SK-N-SH treated with all-trans-retinoic acid at 6 μM for 48 hours (cell line): ENCODE measurements at regions not wholly inside any gene's neighbourhood (a gene's known extent, or its start where the extent isn't known, plus 50 kb on each side); places are given as distances from the start of the nearest gene placed in this dataset.

Experiments
- ATAC-seq: fragments of 200-7000 bp; cut with Tn5 transposase; 3 replicates; pipeline ENCODE4 v1.9.1; 2020; ENCODE audit warnings: mild to moderate bottlenecking, moderate library complexity
- ARNTL ChIP-seq: fragments of 450-650 bp; formaldehyde crosslinking; IDR thresholded peaks from 2 replicates; pipeline ENCODE4 v1.5.0; 2020; ENCODE audit warnings: low read depth, mild to moderate bottlenecking, moderate library complexity, borderline replicate concordance
- BACH2 ChIP-seq: fragments of 250-450 bp; sonication (Bioruptor Pico); IDR thresholded peaks from 2 replicates; pipeline ENCODE4 v1.9.0; 2021; ENCODE audit warnings: mild to moderate bottlenecking, borderline replicate concordance
- CSDC2 ChIP-seq: fragments of 250-450 bp; sonication (Bioruptor Pico); IDR thresholded peaks from 2 replicates; pipeline ENCODE4 v1.5.0; 2020; ENCODE audit warnings: mild to moderate bottlenecking, moderate library complexity
- ESRRG ChIP-seq: fragments of 250-450 bp; sonication (Bioruptor Pico); IDR thresholded peaks from 2 replicates; pipeline ENCODE4 v1.6.1; 2021; ENCODE audit warnings: mild to moderate bottlenecking
- GLIS3 ChIP-seq: fragments of 250-450 bp; sonication (Bioruptor Pico); IDR thresholded peaks from 2 replicates; pipeline ENCODE4 v1.5.0; 2020; ENCODE audit warnings: mild to moderate bottlenecking, moderate library complexity
- ISL1 ChIP-seq: fragments of 250-450 bp; sonication (Bioruptor Pico); IDR thresholded peaks from 2 replicates; pipeline ENCODE4 v2.1.2; 2022; ENCODE audit warnings: mild to moderate bottlenecking, moderate library complexity
- OSR1 ChIP-seq: fragments of 250-450 bp; sonication (Bioruptor Pico); IDR thresholded peaks from 2 replicates; pipeline ENCODE4 v1.8.0; 2022; ENCODE audit warnings: moderate library complexity, mild to moderate bottlenecking, inconsistent platforms
- PPARA ChIP-seq: fragments of 250-450 bp; sonication (Bioruptor Pico); IDR thresholded peaks from 2 replicates; pipeline ENCODE4 v1.5.0; 2020; ENCODE audit warnings: mild to moderate bottlenecking, borderline replicate concordance
- RARB ChIP-seq: fragments of 250-450 bp; sonication (Bioruptor Pico); IDR thresholded peaks from 2 replicates; pipeline ENCODE4 v1.8.0; 2021; ENCODE audit warnings: mild to moderate bottlenecking, moderate library complexity
- SNAI2 ChIP-seq: fragments of 250-450 bp; sonication (Bioruptor Pico); IDR thresholded peaks from 2 replicates; pipeline ENCODE4 v1.5.0; 2020; ENCODE audit warnings: mild to moderate bottlenecking, moderate library complexity
- TCF4 ChIP-seq: fragments of 250-450 bp; sonication (Bioruptor Pico); IDR thresholded peaks from 2 replicates; pipeline ENCODE4 v1.8.0; 2021; ENCODE audit warnings: mild to moderate bottlenecking, moderate library complexity, borderline replicate concordance
- TOX ChIP-seq: fragments of 250-450 bp; sonication (Bioruptor Pico); IDR thresholded peaks from 2 replicates; pipeline ENCODE4 v1.8.0; 2021; ENCODE audit warnings: mild to moderate bottlenecking, moderate library complexity, borderline replicate concordance
- ZC3H10 ChIP-seq: fragments of 250-450 bp; sonication (Bioruptor Pico); IDR thresholded peaks from 2 replicates; pipeline ENCODE4 v1.5.1; 2021; ENCODE audit warnings: mild to moderate bottlenecking, moderate library complexity
- ZFP3 ChIP-seq: fragments of 250-450 bp; sonication (Bioruptor Pico); IDR thresholded peaks from 2 replicates; pipeline ENCODE4 v1.5.0; 2020; ENCODE audit warnings: mild to moderate bottlenecking, moderate library complexity
- ZFP30 ChIP-seq: fragments of 450-650 bp; formaldehyde crosslinking; IDR thresholded peaks from 2 replicates; pipeline ENCODE4 v1.5.0; 2022; ENCODE audit warnings: mild to moderate bottlenecking, moderate library complexity
- ZNF565 ChIP-seq: fragments of 450-650 bp; formaldehyde crosslinking; conservative IDR thresholded peaks from 2 replicates; pipeline ENCODE4 v1.5.0; 2020; ENCODE audit warnings: low read depth, mild to moderate bottlenecking, moderate library complexity
- ZNF70 ChIP-seq: fragments of 450-650 bp; formaldehyde crosslinking; IDR thresholded peaks from 2 replicates; pipeline ENCODE4 v1.5.0; 2020; ENCODE audit warnings: mild to moderate bottlenecking, moderate library complexity
- TF ChIP-seq, protein P1 (sequence below): fragments of 250-450 bp; sonication (Bioruptor Pico); IDR thresholded peaks from 2 replicates; pipeline ENCODE4 v1.8.0; 2021; ENCODE audit warnings: low read depth, mild to moderate bottlenecking, moderate library complexity, borderline replicate concordance
- TF ChIP-seq, protein P2 (sequence below): fragments of 250-450 bp; sonication (Bioruptor Pico); IDR thresholded peaks from 2 replicates; pipeline ENCODE4 v1.8.0; 2020; ENCODE audit warnings: mild to moderate bottlenecking, moderate library complexity, borderline replicate concordance
- TF ChIP-seq, protein P3 (sequence below): fragments of 250-450 bp; sonication (Bioruptor Pico); IDR thresholded peaks from 2 replicates; pipeline ENCODE4 v1.5.1; 2020; ENCODE audit warnings: low read depth, mild to moderate bottlenecking, moderate library complexity
- TF ChIP-seq, protein P4 (sequence below): fragments of 250-450 bp; sonication (Bioruptor Pico); IDR thresholded peaks from 2 replicates; pipeline ENCODE4 v1.5.0; 2020; ENCODE audit warnings: mild to moderate bottlenecking, moderate library complexity

DNA sequence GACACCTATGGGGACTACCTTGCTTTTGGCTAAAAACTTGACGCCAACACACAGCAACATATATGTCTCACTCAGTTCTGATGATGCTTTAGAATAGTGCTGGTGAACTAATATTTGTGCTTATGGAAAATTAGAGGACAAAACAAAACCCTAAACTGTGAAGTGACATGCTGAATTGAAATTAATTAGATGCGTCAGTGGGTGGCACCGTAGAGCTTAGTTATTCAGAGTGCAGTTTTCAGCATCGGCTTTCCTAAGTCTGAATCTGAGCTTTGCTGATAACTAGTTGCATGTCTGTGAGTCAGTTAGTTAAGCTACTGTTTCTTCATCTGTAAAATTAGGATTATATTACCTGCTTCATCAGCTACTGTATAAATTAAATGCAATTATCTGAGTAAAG is 245.0 kb upstream of the SORCS1 start:
- TF ChIP-seq, protein P1, sequence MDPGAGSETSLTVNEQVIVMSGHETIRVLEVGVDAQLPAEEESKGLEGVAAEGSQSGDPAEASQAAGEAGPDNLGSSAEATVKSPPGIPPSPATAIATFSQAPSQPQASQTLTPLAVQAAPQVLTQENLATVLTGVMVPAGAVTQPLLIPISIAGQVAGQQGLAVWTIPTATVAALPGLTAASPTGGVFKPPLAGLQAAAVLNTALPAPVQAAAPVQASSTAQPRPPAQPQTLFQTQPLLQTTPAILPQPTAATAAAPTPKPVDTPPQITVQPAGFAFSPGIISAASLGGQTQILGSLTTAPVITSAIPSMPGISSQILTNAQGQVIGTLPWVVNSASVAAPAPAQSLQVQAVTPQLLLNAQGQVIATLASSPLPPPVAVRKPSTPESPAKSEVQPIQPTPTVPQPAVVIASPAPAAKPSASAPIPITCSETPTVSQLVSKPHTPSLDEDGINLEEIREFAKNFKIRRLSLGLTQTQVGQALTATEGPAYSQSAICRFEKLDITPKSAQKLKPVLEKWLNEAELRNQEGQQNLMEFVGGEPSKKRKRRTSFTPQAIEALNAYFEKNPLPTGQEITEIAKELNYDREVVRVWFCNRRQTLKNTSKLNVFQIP (CRISPR knock-in tag): no peak
- TF ChIP-seq TCF4 (CRISPR knock-in tag) (no peak), ISL1 (CRISPR knock-in tag) (no peak), TOX (CRISPR knock-in tag) (no peak), ARNTL (CRISPR knock-in tag) (no peak), ZNF565 (CRISPR knock-in tag) (no peak), PPARA (CRISPR knock-in tag) (no peak), GLIS3 (CRISPR knock-in tag) (no peak), ZC3H10 (CRISPR knock-in tag) (no peak), ZFP3 (CRISPR knock-in tag) (no peak), OSR1 (CRISPR knock-in tag) (no peak)
- TF ChIP-seq, protein P2, sequence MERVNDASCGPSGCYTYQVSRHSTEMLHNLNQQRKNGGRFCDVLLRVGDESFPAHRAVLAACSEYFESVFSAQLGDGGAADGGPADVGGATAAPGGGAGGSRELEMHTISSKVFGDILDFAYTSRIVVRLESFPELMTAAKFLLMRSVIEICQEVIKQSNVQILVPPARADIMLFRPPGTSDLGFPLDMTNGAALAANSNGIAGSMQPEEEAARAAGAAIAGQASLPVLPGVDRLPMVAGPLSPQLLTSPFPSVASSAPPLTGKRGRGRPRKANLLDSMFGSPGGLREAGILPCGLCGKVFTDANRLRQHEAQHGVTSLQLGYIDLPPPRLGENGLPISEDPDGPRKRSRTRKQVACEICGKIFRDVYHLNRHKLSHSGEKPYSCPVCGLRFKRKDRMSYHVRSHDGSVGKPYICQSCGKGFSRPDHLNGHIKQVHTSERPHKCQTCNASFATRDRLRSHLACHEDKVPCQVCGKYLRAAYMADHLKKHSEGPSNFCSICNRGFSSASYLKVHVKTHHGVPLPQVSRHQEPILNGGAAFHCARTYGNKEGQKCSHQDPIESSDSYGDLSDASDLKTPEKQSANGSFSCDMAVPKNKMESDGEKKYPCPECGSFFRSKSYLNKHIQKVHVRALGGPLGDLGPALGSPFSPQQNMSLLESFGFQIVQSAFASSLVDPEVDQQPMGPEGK (CRISPR knock-in tag): no peak
- TF ChIP-seq, protein P3, sequence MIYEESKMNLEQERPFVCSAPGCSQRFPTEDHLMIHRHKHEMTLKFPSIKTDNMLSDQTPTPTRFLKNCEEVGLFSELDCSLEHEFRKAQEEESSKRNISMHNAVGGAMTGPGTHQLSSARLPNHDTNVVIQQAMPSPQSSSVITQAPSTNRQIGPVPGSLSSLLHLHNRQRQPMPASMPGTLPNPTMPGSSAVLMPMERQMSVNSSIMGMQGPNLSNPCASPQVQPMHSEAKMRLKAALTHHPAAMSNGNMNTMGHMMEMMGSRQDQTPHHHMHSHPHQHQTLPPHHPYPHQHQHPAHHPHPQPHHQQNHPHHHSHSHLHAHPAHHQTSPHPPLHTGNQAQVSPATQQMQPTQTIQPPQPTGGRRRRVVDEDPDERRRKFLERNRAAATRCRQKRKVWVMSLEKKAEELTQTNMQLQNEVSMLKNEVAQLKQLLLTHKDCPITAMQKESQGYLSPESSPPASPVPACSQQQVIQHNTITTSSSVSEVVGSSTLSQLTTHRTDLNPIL (CRISPR knock-in tag): no peak
- peak; percentile 62; the same call in 2 of the 3 replicates for ATAC-seq

DNA sequence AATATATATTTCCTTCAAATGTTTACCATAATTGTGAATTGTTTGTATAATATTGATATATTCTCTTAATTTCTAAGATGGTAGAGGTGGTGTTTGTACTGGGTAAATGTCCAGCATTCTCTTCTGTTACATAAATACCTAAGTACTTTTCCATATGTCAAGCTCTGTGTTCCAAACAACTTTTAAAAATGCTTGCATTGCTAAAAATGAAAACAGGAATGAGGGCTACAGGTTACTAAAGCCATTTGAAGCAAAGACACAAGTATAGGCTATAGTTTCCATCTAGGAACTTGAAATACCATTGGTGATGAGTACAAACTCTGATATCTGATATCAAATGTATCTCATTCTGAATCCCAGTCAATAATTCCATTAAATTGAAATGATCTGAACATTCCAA is 233.6 kb upstream of the SORCS1 start:
- TF ChIP-seq ARNTL (CRISPR knock-in tag) (no peak), GLIS3 (CRISPR knock-in tag) (no peak), ZFP3 (CRISPR knock-in tag) (no peak), ESRRG (CRISPR knock-in tag) (no peak), TCF4 (CRISPR knock-in tag) (no peak), SNAI2 (CRISPR knock-in tag) (no peak), PPARA (CRISPR knock-in tag) (no peak), BACH2 (CRISPR knock-in tag) (no peak), ZFP30 (CRISPR knock-in tag) (no peak), ZNF565 (CRISPR knock-in tag) (no peak), ZNF70 (CRISPR knock-in tag) (no peak), CSDC2 (CRISPR knock-in tag) (no peak), RARB (CRISPR knock-in tag) (no peak), ISL1 (CRISPR knock-in tag) (no peak), ZC3H10 (CRISPR knock-in tag) (no peak)
- TF ChIP-seq, protein P2 (CRISPR knock-in tag): no peak
- TF ChIP-seq, protein P1 (CRISPR knock-in tag): no peak
- TF ChIP-seq, protein P3 (CRISPR knock-in tag): no peak
- TF ChIP-seq, protein P4, sequence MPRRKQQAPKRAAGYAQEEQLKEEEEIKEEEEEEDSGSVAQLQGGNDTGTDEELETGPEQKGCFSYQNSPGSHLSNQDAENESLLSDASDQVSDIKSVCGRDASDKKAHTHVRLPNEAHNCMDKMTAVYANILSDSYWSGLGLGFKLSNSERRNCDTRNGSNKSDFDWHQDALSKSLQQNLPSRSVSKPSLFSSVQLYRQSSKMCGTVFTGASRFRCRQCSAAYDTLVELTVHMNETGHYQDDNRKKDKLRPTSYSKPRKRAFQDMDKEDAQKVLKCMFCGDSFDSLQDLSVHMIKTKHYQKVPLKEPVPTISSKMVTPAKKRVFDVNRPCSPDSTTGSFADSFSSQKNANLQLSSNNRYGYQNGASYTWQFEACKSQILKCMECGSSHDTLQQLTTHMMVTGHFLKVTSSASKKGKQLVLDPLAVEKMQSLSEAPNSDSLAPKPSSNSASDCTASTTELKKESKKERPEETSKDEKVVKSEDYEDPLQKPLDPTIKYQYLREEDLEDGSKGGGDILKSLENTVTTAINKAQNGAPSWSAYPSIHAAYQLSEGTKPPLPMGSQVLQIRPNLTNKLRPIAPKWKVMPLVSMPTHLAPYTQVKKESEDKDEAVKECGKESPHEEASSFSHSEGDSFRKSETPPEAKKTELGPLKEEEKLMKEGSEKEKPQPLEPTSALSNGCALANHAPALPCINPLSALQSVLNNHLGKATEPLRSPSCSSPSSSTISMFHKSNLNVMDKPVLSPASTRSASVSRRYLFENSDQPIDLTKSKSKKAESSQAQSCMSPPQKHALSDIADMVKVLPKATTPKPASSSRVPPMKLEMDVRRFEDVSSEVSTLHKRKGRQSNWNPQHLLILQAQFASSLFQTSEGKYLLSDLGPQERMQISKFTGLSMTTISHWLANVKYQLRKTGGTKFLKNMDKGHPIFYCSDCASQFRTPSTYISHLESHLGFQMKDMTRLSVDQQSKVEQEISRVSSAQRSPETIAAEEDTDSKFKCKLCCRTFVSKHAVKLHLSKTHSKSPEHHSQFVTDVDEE (CRISPR knock-in tag): no peak
- no peak for ATAC-seq
